ENCODE measurements at regions not wholly inside any gene's neighbourhood (a gene's known extent, or its start where the extent isn't known, plus 50 kb on each side); places are given as distances from the start of the nearest gene placed in this dataset.

DNA sequence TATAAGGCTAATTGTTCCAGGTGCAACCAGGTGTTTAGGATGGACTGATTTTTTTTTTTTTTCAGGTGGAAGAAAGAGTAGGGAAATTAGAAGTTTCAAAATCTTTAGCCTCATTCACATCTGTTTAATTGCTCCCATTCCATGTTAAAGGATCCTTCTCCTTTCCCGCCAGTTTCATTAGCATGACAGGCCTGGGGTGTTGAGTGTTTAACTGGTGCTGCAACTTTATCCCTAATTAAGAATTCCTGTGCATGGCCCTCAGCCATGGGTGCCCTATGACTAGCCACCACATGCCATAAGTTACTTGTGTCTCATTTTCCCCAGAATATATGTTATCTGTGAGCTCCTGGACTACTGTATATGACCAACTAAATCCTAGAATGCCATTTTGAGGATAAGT lies 501.4 kb downstream of the NSUN3 start:
- Histone ChIP-seq H3K36me3 (replicated peaks; ENCODE audit: insufficient read depth, low read depth) (no peaks in the 10 kb centered on the region), H3K9me2 (replicated peaks; ENCODE audit: insufficient read depth) (no peaks in the 10 kb centered on the region), H4K20me1 (ENCODE audit: insufficient read depth, poor library complexity, severe bottlenecking) (no peaks in the 10 kb centered on the region), H3K79me2 (no peaks in the 10 kb centered on the region), H2AFZ (no peak overlapping the region), H3K4me1 (ENCODE audit: insufficient read depth) (peaks cover 5% of the 10 kb centered on the region), H3K9me3 (ENCODE audit: low read depth) (no peaks in the 10 kb centered on the region), H3K27ac (no peak overlapping the region), H3K27me3 (no peaks in the 10 kb centered on the region), H3K4me3 (no peak overlapping the region), H3K4me2 (no peak overlapping the region)
- TF ChIP-seq EZH2 (IDR thresholded peaks at IDR 0.05; ENCODE audit: borderline replicate concordance) (no peak), EZH2phosphoT487 (IDR thresholded peaks at IDR 0.05; ENCODE audit: low read depth, severe bottlenecking, unreplicated experiment) (no peak)
- TF ChIP-seq, protein P1, sequence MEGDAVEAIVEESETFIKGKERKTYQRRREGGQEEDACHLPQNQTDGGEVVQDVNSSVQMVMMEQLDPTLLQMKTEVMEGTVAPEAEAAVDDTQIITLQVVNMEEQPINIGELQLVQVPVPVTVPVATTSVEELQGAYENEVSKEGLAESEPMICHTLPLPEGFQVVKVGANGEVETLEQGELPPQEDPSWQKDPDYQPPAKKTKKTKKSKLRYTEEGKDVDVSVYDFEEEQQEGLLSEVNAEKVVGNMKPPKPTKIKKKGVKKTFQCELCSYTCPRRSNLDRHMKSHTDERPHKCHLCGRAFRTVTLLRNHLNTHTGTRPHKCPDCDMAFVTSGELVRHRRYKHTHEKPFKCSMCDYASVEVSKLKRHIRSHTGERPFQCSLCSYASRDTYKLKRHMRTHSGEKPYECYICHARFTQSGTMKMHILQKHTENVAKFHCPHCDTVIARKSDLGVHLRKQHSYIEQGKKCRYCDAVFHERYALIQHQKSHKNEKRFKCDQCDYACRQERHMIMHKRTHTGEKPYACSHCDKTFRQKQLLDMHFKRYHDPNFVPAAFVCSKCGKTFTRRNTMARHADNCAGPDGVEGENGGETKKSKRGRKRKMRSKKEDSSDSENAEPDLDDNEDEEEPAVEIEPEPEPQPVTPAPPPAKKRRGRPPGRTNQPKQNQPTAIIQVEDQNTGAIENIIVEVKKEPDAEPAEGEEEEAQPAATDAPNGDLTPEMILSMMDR (IDR thresholded peaks at IDR 0.05; ENCODE audit: poor library complexity) = no peak
- 94% methylated on average over 1 of the region's 1 CpG for WGBS (ENCODE audit: low lambda C conversion rate, missing lambda C conversion rate)
- no peak for DNase-seq (ENCODE audit: low spot score)

DNA sequence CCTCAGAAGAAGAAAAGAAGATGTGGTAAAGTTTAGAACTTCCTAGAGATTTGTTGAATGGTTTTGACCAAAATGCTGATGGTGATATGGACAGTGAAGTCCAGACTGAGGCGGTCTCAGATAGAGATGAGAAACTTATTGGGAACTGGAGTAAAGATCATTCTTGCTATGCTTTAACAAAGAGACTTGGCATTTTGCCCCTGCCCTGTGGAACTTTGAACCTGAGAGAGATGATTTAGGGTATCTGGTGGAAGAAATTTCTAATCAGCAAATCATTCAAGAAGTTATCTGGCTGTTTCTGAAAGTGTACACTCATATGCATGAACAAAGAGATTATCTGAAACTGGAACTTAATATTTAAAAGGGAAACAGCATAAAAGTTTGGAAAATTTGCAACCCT lies 505.2 kb downstream of the NSUN3 start:
- H3K4me2 ChIP-seq = no peak overlapping the region
- H3K4me1 ChIP-seq (ENCODE audit: insufficient read depth) = no peaks in the 10 kb centered on the region
- no peak overlapping the region for H3K4me3 ChIP-seq
- no peaks in the 10 kb centered on the region for H4K20me1 ChIP-seq (ENCODE audit: insufficient read depth, poor library complexity, severe bottlenecking)
- H3K9me3 ChIP-seq (ENCODE audit: low read depth) = no peaks in the 10 kb centered on the region
- TF ChIP-seq, protein P1 (IDR thresholded peaks at IDR 0.05; ENCODE audit: poor library complexity) = no peak
- TF ChIP-seq EZH2phosphoT487 (IDR thresholded peaks at IDR 0.05; ENCODE audit: low read depth, severe bottlenecking, unreplicated experiment) (no peak), EZH2 (IDR thresholded peaks at IDR 0.05; ENCODE audit: borderline replicate concordance) (no peak)
- no peak overlapping the region for H2AFZ ChIP-seq
- H3K27ac ChIP-seq = no peak overlapping the region
- no peaks in the 10 kb centered on the region for H3K9me2 ChIP-seq (replicated peaks; ENCODE audit: insufficient read depth)
- no peaks in the 10 kb centered on the region for H3K36me3 ChIP-seq (replicated peaks; ENCODE audit: insufficient read depth, low read depth)
- whole genome bisulfite sequencing (ENCODE audit: low lambda C conversion rate, missing lambda C conversion rate) = 0% methylated on average over 1 of the region's 1 CpG
- no peaks in the 10 kb centered on the region for H3K27me3 ChIP-seq
- no peak for DNase-seq (ENCODE audit: low spot score)
- H3K79me2 ChIP-seq = no peaks in the 10 kb centered on the region

DNA sequence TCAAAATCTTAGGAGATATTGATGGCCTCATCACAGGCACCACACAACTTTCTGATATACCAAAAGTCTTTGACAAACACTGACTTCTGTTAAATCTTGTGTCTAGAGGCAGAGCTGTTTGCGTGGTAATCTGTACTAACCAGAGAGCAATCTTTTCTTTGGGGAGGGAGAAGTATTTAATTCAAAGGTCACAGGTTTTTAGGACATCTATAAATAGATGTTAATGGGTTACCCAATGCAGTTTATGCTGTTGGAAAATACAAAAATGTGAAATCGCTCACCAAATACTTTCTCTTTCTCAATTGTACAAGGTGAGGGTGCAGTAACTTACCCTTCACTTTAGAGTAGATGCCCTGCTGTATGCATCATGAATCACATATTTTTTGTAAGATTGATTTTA lies 510.5 kb downstream of the NSUN3 start:
- no peaks in the 10 kb centered on the region for H3K79me2 ChIP-seq
- H2AFZ ChIP-seq = no peak overlapping the region
- no peaks in the 10 kb centered on the region for H3K9me2 ChIP-seq (replicated peaks; ENCODE audit: insufficient read depth)
- TF ChIP-seq, protein P1 (IDR thresholded peaks at IDR 0.05; ENCODE audit: poor library complexity) = no peak
- no peaks in the 10 kb centered on the region for H3K36me3 ChIP-seq (replicated peaks; ENCODE audit: insufficient read depth, low read depth)
- no peak for DNase-seq (ENCODE audit: low spot score)
- H3K4me3 ChIP-seq = no peak overlapping the region
- no peaks in the 10 kb centered on the region for H3K27me3 ChIP-seq
- H3K4me1 ChIP-seq (ENCODE audit: insufficient read depth) = no peaks in the 10 kb centered on the region
- H4K20me1 ChIP-seq (ENCODE audit: insufficient read depth, poor library complexity, severe bottlenecking) = no peaks in the 10 kb centered on the region
- no peak overlapping the region for H3K27ac ChIP-seq
- WGBS (ENCODE audit: low lambda C conversion rate, missing lambda C conversion rate) = 97% methylated on average over 2 of the region's 2 CpGs
- no peaks in the 10 kb centered on the region for H3K9me3 ChIP-seq (ENCODE audit: low read depth)
- no peak overlapping the region for H3K4me2 ChIP-seq

DNA sequence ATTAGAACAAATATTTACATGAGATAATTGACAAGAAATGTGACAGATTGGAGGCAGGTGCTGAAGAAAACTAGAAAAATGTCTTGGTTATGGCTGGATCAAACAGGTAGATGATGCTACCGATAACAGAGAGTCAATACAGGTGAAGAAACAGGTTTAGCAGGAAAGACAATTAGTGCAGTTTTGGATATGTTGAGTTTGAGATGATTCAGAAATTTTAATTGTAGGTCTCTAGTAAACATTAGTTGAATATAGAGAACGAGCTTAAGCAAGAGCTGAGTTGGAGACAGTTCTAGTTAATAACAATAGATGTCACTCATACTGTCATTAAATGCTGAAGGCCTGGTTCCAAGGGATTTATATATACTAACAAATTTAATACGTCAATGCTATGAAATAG lies 524.4 kb downstream of the NSUN3 start:
- Histone ChIP-seq H3K27me3 (no peaks in the 10 kb centered on the region), H2AFZ (no peak overlapping the region), H3K79me2 (no peaks in the 10 kb centered on the region), H3K9me2 (replicated peaks; ENCODE audit: insufficient read depth) (no peaks in the 10 kb centered on the region), H3K9me3 (ENCODE audit: low read depth) (no peaks in the 10 kb centered on the region), H3K4me2 (no peak overlapping the region), H4K20me1 (ENCODE audit: insufficient read depth, poor library complexity, severe bottlenecking) (no peaks in the 10 kb centered on the region), H3K27ac (no peak overlapping the region), H3K36me3 (replicated peaks; ENCODE audit: insufficient read depth, low read depth) (no peaks in the 10 kb centered on the region), H3K4me3 (no peak overlapping the region), H3K4me1 (ENCODE audit: insufficient read depth) (no peaks in the 10 kb centered on the region)
- no peak for DNase-seq (ENCODE audit: low spot score)
- TF ChIP-seq, protein P1 (IDR thresholded peaks at IDR 0.05; ENCODE audit: poor library complexity) = no peak
- no peak for TF ChIP-seq EZH2phosphoT487 (IDR thresholded peaks at IDR 0.05; ENCODE audit: low read depth, severe bottlenecking, unreplicated experiment)
- TF ChIP-seq EZH2 (IDR thresholded peaks at IDR 0.05; ENCODE audit: borderline replicate concordance) = no peak
- WGBS (ENCODE audit: low lambda C conversion rate, missing lambda C conversion rate) = 78% methylated on average over 3 of the region's 3 CpGs
